Upper lobe of left lung (tissue), 6 donors: ENCODE measurements at regions not wholly inside any gene's neighbourhood (a gene's known extent, or its start where the extent isn't known, plus 50 kb on each side); places are given as distances from the start of the nearest gene placed in this dataset.

Experiments
- ATAC-seq, 2 donors: fragments of 200-7000 bp; cut with Tn5 transposase; one replicate each; pipeline ENCODE4 v1.9.1; 2022; ENCODE audit warnings: mild to moderate bottlenecking in 2 of 2, moderate library complexity in 2 of 2; ENCODE audit not compliant: low FRiP score in 2 of 2
- DNase-seq, 2 donors: peaks; one replicate each; pipeline ENCODE4 v3.0.0-alpha.2; 2019 to 2020
- H3K27ac ChIP-seq, 4 donors: fragments of 200-600 bp; sonication (generic); one replicate each; pipeline ENCODE4 v1.5.1; 2016 to 2019
- H3K27me3 ChIP-seq, 4 donors: fragments of 200-600 bp; sonication (generic); one replicate each; pipeline ENCODE4 v1.5.1; 2017 to 2019
- H3K36me3 ChIP-seq, 4 donors: fragments of 200-600 bp; sonication (generic); one replicate each; pipeline ENCODE4 v1.5.1; 2016 to 2019
- H3K4me1 ChIP-seq, 4 donors: fragments of 200-600 bp; sonication (generic); one replicate each; pipeline ENCODE4 v1.5.1; 2018 to 2019
- H3K4me3 ChIP-seq, 4 donors: fragments of 200-600 bp; sonication (generic); one replicate each; pipeline ENCODE4 v1.5.1; 2017 to 2019; ENCODE audit warnings: mild to moderate bottlenecking in 2 of 4, moderate library complexity in 1 of 4
- H3K9me3 ChIP-seq, 4 donors: fragments of 200-600 bp; sonication (generic); one replicate each; pipeline ENCODE4 v1.5.1; 2018 to 2019
- CTCF ChIP-seq, 6 experiments: fragments of 450-650 bp in 4 of 6; fragments of 200-600 bp in 2 of 6; sonication (generic) in 2 of 6; IDR thresholded peaks; one replicate each; pipeline ENCODE4 v1.5.1; 2016 to 2019; ENCODE audit warnings: antibody characterized with exemption in 6 of 6
- EP300 ChIP-seq, 4 donors: sonication (generic); formaldehyde crosslinking; IDR thresholded peaks; one replicate each; pipeline ENCODE4 v1.5.1; 2017; ENCODE audit warnings: antibody characterized with exemption in 4 of 4, control low read depth in 2 of 4
- POLR2A ChIP-seq, 4 donors: fragments of 450-650 bp; IDR thresholded peaks; one replicate each; pipeline ENCODE4 v1.5.1; 2016 to 2017; ENCODE audit warnings: antibody characterized with exemption in 4 of 4, mild to moderate bottlenecking in 2 of 4
- POLR2AphosphoS5 ChIP-seq, 2 donors: sonication (generic); formaldehyde crosslinking; IDR thresholded peaks; one replicate each; pipeline ENCODE4 v1.5.1; 2017; ENCODE audit warnings: antibody characterized with exemption in 2 of 2
- WGBS, 2 donors: methylation state at CpG; one replicate each; pipeline ENCODE4 v1.1.5; 2017 to 2018; 5-methylcytosine and 5-hydroxymethylcytosine counted together
- donor health status: DM: no; HTN: no; CAD: no; lungs with moderate emphysema.
- donor health status: DM: no; HTN: yes; CAD: no; lungs with severe emphysema.

GRCh38 chr13:47546391-47547225 is 454.5 kb downstream of the SUCLA2 start:
- 54 to 63% methylated on average over 7 of the region's 7 CpGs for WGBS, 2 donors
- Histone ChIP-seq H3K4me3 (no peak overlapping the region), H3K27me3 (no peaks in the 10 kb centered on the region), H3K4me1 (no peaks in the 10 kb centered on the region), H3K27ac (no peak overlapping the region), H3K9me3 (no peaks in the 10 kb centered on the region), H3K36me3 (no peaks in the 10 kb centered on the region)
- DNase-seq = no peak
- TF ChIP-seq CTCF (IDR thresholded peaks at IDR 0.05) (no peak), POLR2AphosphoS5 (IDR thresholded peaks at IDR 0.05) (no peak), POLR2A (IDR thresholded peaks at IDR 0.05) (no peak), EP300 (IDR thresholded peaks at IDR 0.05) (no peak)
- no peak for ATAC-seq

GRCh38 chr13:47545201-47546024 is 455.7 kb downstream of the SUCLA2 start:
- Histone ChIP-seq H3K27ac (no peak overlapping the region), H3K4me1 (no peaks in the 10 kb centered on the region), H3K4me3 (no peak overlapping the region), H3K9me3 (no peaks in the 10 kb centered on the region), H3K27me3 (no peaks in the 10 kb centered on the region), H3K36me3 (no peaks in the 10 kb centered on the region)
- DNase-seq (no peak), ATAC-seq (no peak)
- WGBS, 2 donors = 59 to 67% methylated on average over 5 of the region's 5 CpGs
- TF ChIP-seq EP300 (IDR thresholded peaks at IDR 0.05) (no peak), POLR2AphosphoS5 (IDR thresholded peaks at IDR 0.05) (no peak), CTCF (IDR thresholded peaks at IDR 0.05) (no peak)

GRCh38 chr13:47539317-47539716 is 461.8 kb downstream of the SUCLA2 start:
- Histone ChIP-seq H3K9me3 (no peaks in the 10 kb centered on the region), H3K36me3 (no peaks in the 10 kb centered on the region), H3K27ac (no peak overlapping the region), H3K4me3 (no peak overlapping the region), H3K4me1 (no peaks in the 10 kb centered on the region), H3K27me3 (no peaks in the 10 kb centered on the region)
- 78 to 86% methylated on average over 2 of the region's 2 CpGs for WGBS, 2 donors
- TF ChIP-seq EP300 (IDR thresholded peaks at IDR 0.05) (no peak), POLR2A (IDR thresholded peaks at IDR 0.05) (no peak), POLR2AphosphoS5 (IDR thresholded peaks at IDR 0.05) (no peak), CTCF (IDR thresholded peaks at IDR 0.05) (no peak)
- no peak for DNase-seq
- no peak for ATAC-seq

DNA sequence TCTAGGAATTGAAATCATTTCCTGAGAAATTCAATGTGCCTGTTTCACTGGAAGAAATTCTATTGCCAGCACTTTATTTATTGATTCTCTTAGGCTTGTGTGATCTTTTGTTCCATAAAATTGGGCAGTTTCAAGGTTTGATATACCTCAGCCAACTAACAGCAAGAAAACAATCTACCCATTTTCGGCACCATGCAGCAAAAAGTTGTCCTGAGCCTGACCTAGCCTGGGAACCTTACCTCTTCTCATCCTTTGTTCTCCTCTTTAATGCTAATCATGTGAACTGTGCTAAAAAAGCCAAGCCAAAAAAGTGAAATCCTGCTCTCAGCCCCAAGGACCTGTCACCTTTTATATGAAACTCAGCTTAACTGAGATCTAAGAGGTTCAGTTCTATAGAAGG is 477.3 kb downstream of the SUCLA2 start:
- TF ChIP-seq POLR2A (IDR thresholded peaks at IDR 0.05) (no peak), CTCF (IDR thresholded peaks at IDR 0.05) (no peak), POLR2AphosphoS5 (IDR thresholded peaks at IDR 0.05) (no peak), EP300 (IDR thresholded peaks at IDR 0.05) (no peak)
- H3K4me3 ChIP-seq = no peak overlapping the region
- ATAC-seq (no peak), DNase-seq (no peak)
- no peaks in the 10 kb centered on the region for H3K4me1 ChIP-seq
- H3K9me3 ChIP-seq = peaks cover 0 to 5% (median 0%) of the 10 kb centered on the region in 4 donors
- no peaks in the 10 kb centered on the region for H3K36me3 ChIP-seq
- H3K27ac ChIP-seq = no peak overlapping the region
- no peaks in the 10 kb centered on the region for H3K27me3 ChIP-seq
- 81 to 92% methylated on average over 1 of the region's 1 CpG for WGBS, 2 donors
